ENCODE measurements at regions not wholly inside any gene's neighbourhood (a gene's known extent, or its start where the extent isn't known, plus 50 kb on each side); places are given as distances from the start of the nearest gene placed in this dataset.

- Histone ChIP-seq H3K36me3 (ENCODE audit: insufficient read depth, low read length) (no peaks in the 10 kb centered on the region), H3K9me3 (ENCODE audit: low read length) (no peaks in the 10 kb centered on the region), H3K27me3 (ENCODE audit: insufficient read depth, low read length, poor library complexity, severe bottlenecking) (no peaks in the 10 kb centered on the region), H3K4me3 (ENCODE audit: low read length) (no peak overlapping the region), H3K4me1 (ENCODE audit: insufficient read depth, low read length) (peaks cover 31% of the 10 kb centered on the region), H3K27ac (ENCODE audit: low read depth, low read length) (no peak overlapping the region)
- Mint-ChIP-seq H3K4me1 (peaks cover 23 to 43% (median 39%) of the 10 kb centered on the region in 3 donors), H3K9me3 (no peaks in the 10 kb centered on the region), H3K4me3 (no peak overlapping the region), H3K27me3 (peaks cover 0 to 2% of the 10 kb centered on the region in 2 donors), H3K27ac (peak overlapping the region in 3 of 8 donors; percentile 68 to 78 (median 76)), H3K36me3 (no peaks in the 10 kb centered on the region)
- CTCF ChIA-PET: no interaction called here
- POLR2A ChIA-PET: no interaction called here
- no peak for DNase-seq
These were observed 59.7 kb upstream of the TCF20 start for GRCh38 chr22:42330170-42330569.

- Histone ChIP-seq H3K36me3 (ENCODE audit: insufficient read depth, low read length) (no peaks in the 10 kb centered on the region), H3K9me3 (ENCODE audit: low read length) (no peaks in the 10 kb centered on the region), H3K4me3 (ENCODE audit: low read length) (no peak overlapping the region), H3K27me3 (ENCODE audit: insufficient read depth, low read length, poor library complexity, severe bottlenecking) (no peaks in the 10 kb centered on the region), H3K4me1 (ENCODE audit: insufficient read depth, low read length) (peaks cover 38% of the 10 kb centered on the region), H3K27ac (ENCODE audit: low read depth, low read length) (no peak overlapping the region)
- H3K27me3 Mint-ChIP-seq: peaks cover 0 to 2% of the 10 kb centered on the region in 2 donors
- ChIA-PET CTCF (no interaction called here), POLR2A (no interaction called here)
- DNase-seq: no peak
- H3K36me3 Mint-ChIP-seq: no peaks in the 10 kb centered on the region
- no peak overlapping the region for H3K4me3 Mint-ChIP-seq
- peak overlapping the region in 1 of 8 donors; percentile 61 for H3K27ac Mint-ChIP-seq
- peaks cover 30 to 49% (median 46%) of the 10 kb centered on the region in 3 donors for H3K4me1 Mint-ChIP-seq
- no peaks in the 10 kb centered on the region for H3K9me3 Mint-ChIP-seq
These were observed 59.1 kb upstream of the TCF20 start for GRCh38 chr22:42329504-42329903.

DNA sequence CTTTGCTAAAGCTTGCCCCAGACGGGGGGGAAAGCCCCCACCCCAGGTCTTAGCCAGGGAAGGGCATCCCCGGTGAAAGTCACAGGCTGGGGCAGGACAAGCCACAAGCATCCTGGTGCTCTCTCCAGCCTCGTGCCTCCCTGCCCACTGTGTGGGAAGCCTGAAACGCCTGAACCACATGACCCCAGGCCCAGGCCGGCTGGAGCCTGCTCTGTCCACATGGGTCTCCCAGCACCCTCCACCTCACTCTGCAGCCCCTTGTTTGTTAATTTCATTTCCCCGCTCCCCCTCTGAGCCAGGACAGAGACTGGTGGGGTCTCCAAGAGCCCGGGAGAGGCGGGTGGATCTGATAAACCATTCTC lies 58.3 kb upstream of the TCF20 start:
- no peak for DNase-seq
- Histone ChIP-seq H3K27ac (ENCODE audit: low read depth, low read length) (no peak overlapping the region), H3K27me3 (ENCODE audit: insufficient read depth, low read length, poor library complexity, severe bottlenecking) (no peaks in the 10 kb centered on the region), H3K4me3 (ENCODE audit: low read length) (no peak overlapping the region), H3K9me3 (ENCODE audit: low read length) (no peaks in the 10 kb centered on the region), H3K4me1 (ENCODE audit: insufficient read depth, low read length) (peaks cover 40% of the 10 kb centered on the region), H3K36me3 (ENCODE audit: insufficient read depth, low read length) (no peaks in the 10 kb centered on the region)
- Mint-ChIP-seq H3K9me3 (no peaks in the 10 kb centered on the region), H3K4me1 (peaks cover 32 to 55% (median 50%) of the 10 kb centered on the region in 3 donors), H3K4me3 (no peak overlapping the region), H3K36me3 (peaks cover 0 to 1% (median 0%) of the 10 kb centered on the region in 3 donors), H3K27ac (no peak overlapping the region), H3K27me3 (peaks cover 0 to 2% of the 10 kb centered on the region in 2 donors)
- ChIA-PET CTCF (interaction anchor here (1.0 kb wide), 1 partner anchor 16 kb away, joined by 3 read pairs; no protein-coding TSS in a partner anchor), POLR2A (no interaction called here)

DNA sequence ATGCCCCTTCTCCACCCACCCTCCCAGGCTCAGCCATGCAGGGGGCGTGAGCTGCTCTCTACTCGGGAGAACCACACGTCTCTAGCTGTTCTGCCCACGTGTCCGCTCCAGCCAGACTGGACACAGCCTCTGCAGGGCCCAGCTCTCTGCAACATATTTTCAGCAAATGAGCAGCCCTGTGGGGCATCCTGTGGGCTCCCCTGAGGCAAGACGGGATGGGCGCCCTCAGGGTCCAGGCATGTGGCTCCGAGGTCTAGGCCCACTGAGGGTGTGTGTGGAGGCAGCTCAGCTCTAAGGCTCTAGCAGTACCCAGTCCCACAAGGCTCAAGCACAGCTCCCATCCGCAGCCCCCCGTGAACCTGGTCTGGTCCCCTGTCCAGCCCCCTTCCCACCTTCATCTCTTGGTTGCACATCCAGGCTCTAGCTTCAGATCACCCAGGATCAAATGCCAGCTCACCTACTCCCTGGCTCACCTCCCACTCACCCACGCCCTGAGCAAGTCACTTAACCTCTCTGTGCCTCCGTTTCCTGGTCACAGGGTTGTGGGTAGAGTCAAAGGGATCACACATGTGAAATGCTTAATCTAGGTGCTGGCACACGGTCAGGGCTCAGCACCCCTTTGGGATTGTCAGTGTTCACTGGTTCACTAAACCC lies 57.8 kb upstream of the TCF20 start:
- H3K4me1 Mint-ChIP-seq: peaks cover 32 to 55% (median 54%) of the 10 kb centered on the region in 3 donors
- no peak overlapping the region for H3K4me3 ChIP-seq (ENCODE audit: low read length)
- H3K36me3 ChIP-seq (ENCODE audit: insufficient read depth, low read length): no peaks in the 10 kb centered on the region
- ChIA-PET POLR2A (no interaction called here), CTCF (interaction anchor here (1.0 kb wide), 1 partner anchor 15 kb away, joined by 3 read pairs; no protein-coding TSS in a partner anchor)
- H3K27ac Mint-ChIP-seq: peak overlapping the region in 4 of 8 donors; percentile 53 to 72 (median 60)
- peaks cover 40% of the 10 kb centered on the region for H3K4me1 ChIP-seq (ENCODE audit: insufficient read depth, low read length)
- peaks cover 0 to 1% (median 0%) of the 10 kb centered on the region in 3 donors for H3K36me3 Mint-ChIP-seq
- H3K4me3 Mint-ChIP-seq: peak overlapping the region in 3 of 7 donors; percentile 19 to 85 (median 38)
- H3K27me3 ChIP-seq (ENCODE audit: insufficient read depth, low read length, poor library complexity, severe bottlenecking): no peaks in the 10 kb centered on the region
- H3K27ac ChIP-seq (ENCODE audit: low read depth, low read length): no peak overlapping the region
- H3K9me3 Mint-ChIP-seq: no peaks in the 10 kb centered on the region
- no peak for DNase-seq
- peaks cover 0 to 4% of the 10 kb centered on the region in 2 donors for H3K27me3 Mint-ChIP-seq
- H3K9me3 ChIP-seq (ENCODE audit: low read length): no peaks in the 10 kb centered on the region

DNA sequence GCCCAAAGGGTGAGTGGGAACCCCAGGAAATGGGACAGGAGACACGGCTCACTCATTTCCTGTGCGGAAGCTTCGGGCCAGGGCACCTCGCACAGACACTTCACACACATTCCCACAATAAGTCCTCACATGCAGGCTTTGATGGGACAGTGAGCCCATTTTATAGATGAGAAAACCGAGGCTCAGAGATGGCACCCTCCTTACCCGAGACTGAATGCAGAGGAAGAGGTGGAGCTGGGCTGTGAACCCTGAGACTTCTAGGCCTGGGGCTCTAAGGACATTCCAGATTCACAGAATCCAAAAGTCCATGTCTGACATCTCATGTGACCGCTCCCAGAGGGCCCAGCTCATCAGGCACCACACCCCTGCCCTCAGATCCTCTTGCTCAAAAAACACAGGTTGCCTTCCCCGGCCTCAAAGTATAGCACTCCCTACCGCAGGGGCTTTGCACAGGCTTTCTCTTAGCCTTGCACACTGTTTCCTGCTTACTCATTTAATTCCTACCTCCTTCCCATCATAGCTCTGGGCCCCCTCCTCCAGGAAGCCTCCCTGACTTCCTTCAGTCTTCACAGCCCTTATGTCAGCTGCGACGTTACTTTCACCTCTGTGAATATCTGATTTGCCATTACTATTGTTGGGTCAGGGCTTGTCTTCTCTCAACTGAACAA lies 57.1 kb upstream of the TCF20 start:
- H3K4me3 ChIP-seq (ENCODE audit: low read length): no peak overlapping the region
- Mint-ChIP-seq H3K27me3 (peaks cover 0 to 4% of the 10 kb centered on the region in 2 donors), H3K9me3 (no peaks in the 10 kb centered on the region), H3K4me3 (peak overlapping the region in 1 of 7 donors; percentile 23), H3K4me1 (peaks cover 32 to 56% (median 55%) of the 10 kb centered on the region in 3 donors), H3K36me3 (peaks cover 0 to 1% (median 0%) of the 10 kb centered on the region in 3 donors), H3K27ac (peak overlapping the region in 4 of 8 donors; percentile 53 to 72 (median 60))
- DNase-seq: no peak
- H3K36me3 ChIP-seq (ENCODE audit: insufficient read depth, low read length): no peaks in the 10 kb centered on the region
- peaks cover 40% of the 10 kb centered on the region for H3K4me1 ChIP-seq (ENCODE audit: insufficient read depth, low read length)
- H3K27me3 ChIP-seq (ENCODE audit: insufficient read depth, low read length, poor library complexity, severe bottlenecking): no peaks in the 10 kb centered on the region
- H3K27ac ChIP-seq (ENCODE audit: low read depth, low read length): no peak overlapping the region
- ChIA-PET CTCF (interaction anchor here (1.0 kb wide), 1 partner anchor 14 kb away, joined by 3 read pairs; no protein-coding TSS in a partner anchor), POLR2A (no interaction called here)
- no peaks in the 10 kb centered on the region for H3K9me3 ChIP-seq (ENCODE audit: low read length)

GRCh38 chr22:42326801-42327200 lies 56.3 kb upstream of the TCF20 start:
- no peak for DNase-seq
- peaks cover 0 to 4% of the 10 kb centered on the region in 2 donors for H3K27me3 Mint-ChIP-seq
- H3K4me3 Mint-ChIP-seq: no peak overlapping the region
- Histone ChIP-seq H3K27ac (ENCODE audit: low read depth, low read length) (no peak overlapping the region), H3K9me3 (ENCODE audit: low read length) (no peaks in the 10 kb centered on the region), H3K4me1 (ENCODE audit: insufficient read depth, low read length) (peaks cover 40% of the 10 kb centered on the region), H3K4me3 (ENCODE audit: low read length) (no peak overlapping the region), H3K36me3 (ENCODE audit: insufficient read depth, low read length) (no peaks in the 10 kb centered on the region), H3K27me3 (ENCODE audit: insufficient read depth, low read length, poor library complexity, severe bottlenecking) (no peaks in the 10 kb centered on the region)
- peaks cover 35 to 59% (median 56%) of the 10 kb centered on the region in 3 donors for H3K4me1 Mint-ChIP-seq
- peaks cover 0 to 1% (median 0%) of the 10 kb centered on the region in 3 donors for H3K36me3 Mint-ChIP-seq
- ChIA-PET POLR2A (interaction anchor here (0.6 kb wide), 1 partner anchor 58 kb away, joined by 3 read pairs; no protein-coding TSS in a partner anchor), CTCF (no interaction called here)
- no peaks in the 10 kb centered on the region for H3K9me3 Mint-ChIP-seq
- peak overlapping the region in 3 of 8 donors; percentile 9 to 18 (median 17) for H3K27ac Mint-ChIP-seq

DNA sequence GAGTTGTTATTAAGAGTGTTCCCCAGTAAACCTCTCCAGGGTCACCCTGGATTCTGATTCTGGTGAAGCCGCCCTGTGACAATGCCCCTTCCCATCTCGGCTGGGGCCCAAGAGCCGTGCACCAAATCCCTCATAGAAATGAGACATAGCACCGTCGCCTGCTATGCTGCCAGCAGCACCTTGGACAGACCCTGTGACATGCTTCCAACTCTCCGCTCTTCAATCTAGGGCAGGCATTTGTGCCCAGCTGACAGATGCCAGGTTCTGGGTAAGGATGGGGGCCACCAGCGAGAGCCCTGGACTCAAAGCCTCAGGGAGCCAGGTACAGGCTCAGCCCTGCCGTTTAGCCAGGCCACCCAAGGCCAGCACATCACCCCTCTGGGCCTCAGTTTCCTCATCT lies 55.8 kb upstream of the TCF20 start:
- ChIA-PET CTCF (no interaction called here), POLR2A (interaction anchor here (0.6 kb wide), 1 partner anchor 57 kb away, joined by 3 read pairs; no protein-coding TSS in a partner anchor)
- Histone ChIP-seq H3K36me3 (ENCODE audit: insufficient read depth, low read length) (no peaks in the 10 kb centered on the region), H3K4me1 (ENCODE audit: insufficient read depth, low read length) (peaks cover 40% of the 10 kb centered on the region), H3K4me3 (ENCODE audit: low read length) (no peak overlapping the region), H3K27me3 (ENCODE audit: insufficient read depth, low read length, poor library complexity, severe bottlenecking) (no peaks in the 10 kb centered on the region), H3K27ac (ENCODE audit: low read depth, low read length) (no peak overlapping the region), H3K9me3 (ENCODE audit: low read length) (no peaks in the 10 kb centered on the region)
- DNase-seq: no peak
- Mint-ChIP-seq H3K27ac (peak overlapping the region in 4 of 8 donors; percentile 17 to 82 (median 20)), H3K36me3 (peaks cover 0 to 1% (median 0%) of the 10 kb centered on the region in 3 donors), H3K27me3 (peaks cover 0 to 4% of the 10 kb centered on the region in 2 donors), H3K4me3 (no peak overlapping the region), H3K9me3 (no peaks in the 10 kb centered on the region), H3K4me1 (peaks cover 31 to 54% (median 51%) of the 10 kb centered on the region in 3 donors)

Data from CD8-positive, alpha-beta memory T cell (primary cell).